ENCODE measurements at regions not wholly inside any gene's neighbourhood (a gene's known extent, or its start where the extent isn't known, plus 50 kb on each side); places are given as distances from the start of the nearest gene placed in this dataset.
"Not testable (repeated sequence)": the region's sequence is repeated elsewhere in the genome, so short reads cannot be mapped to it uniquely, and the experiment has no call there.

- DNase-seq (ENCODE audit: low spot score) = no peak
- TF ChIP-seq CTCF (IDR thresholded peaks at IDR 0.05; ENCODE audit: unreplicated experiment) = peak; percentile 35
- Mint-ChIP-seq H3K9me3 (ENCODE audit: unreplicated experiment) (no peaks in the 10 kb centered on the region), H3K36me3 (ENCODE audit: low read depth, unreplicated experiment) (no peaks in the 10 kb centered on the region), H3K27ac (ENCODE audit: unreplicated experiment) (no peak overlapping the region), H3K27me3 (ENCODE audit: unreplicated experiment) (peaks cover 3% of the 10 kb centered on the region), H3K4me3 (ENCODE audit: unreplicated experiment) (no peak overlapping the region), H3K4me1 (ENCODE audit: unreplicated experiment) (peaks cover 11% of the 10 kb centered on the region)
Measured at GRCh38 chr2:583666-584065, 93.5 kb downstream of the TMEM18 start.

DNA sequence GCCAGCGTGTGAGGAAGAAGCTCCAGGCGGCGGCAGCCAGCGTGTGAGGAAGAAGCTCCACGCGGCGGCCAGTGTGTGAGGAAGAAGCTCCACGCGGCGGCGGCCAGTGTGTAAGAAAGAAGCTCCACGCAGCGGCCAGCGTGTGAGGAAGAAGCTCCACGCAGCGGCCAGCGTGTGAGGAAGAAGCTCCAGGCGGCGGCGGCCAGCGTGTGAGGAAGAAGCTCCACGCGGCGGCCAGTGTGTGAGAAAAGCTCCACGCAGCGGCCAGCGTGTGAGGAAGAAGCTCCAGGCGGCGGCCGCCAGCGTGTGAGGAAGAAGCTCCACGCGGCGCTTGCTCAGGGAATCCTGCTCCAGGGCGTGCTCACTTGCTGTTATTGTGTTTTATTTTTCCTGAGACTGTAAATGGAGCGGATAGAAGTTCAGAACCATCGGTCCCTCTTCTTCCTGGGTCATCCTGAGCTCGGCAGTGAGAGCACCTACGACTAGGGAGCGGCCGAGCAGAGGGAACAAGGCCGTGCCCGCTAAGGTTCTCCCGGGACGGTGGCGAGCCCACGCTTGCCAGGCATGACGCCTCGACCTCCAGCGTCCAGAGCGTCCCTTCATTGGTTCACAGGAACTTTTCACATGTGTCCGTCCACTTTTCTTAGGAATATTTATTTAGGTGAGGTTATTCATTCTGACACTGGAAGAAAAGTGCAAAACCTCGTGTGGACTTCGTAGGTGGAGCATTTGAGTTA is 94.2 kb downstream of the TMEM18 start:
- Mint-ChIP-seq H3K4me3 (ENCODE audit: unreplicated experiment) (no peak overlapping the region), H3K9me3 (ENCODE audit: unreplicated experiment) (no peaks in the 10 kb centered on the region), H3K4me1 (ENCODE audit: unreplicated experiment) (peaks cover 11% of the 10 kb centered on the region), H3K27me3 (ENCODE audit: unreplicated experiment) (peaks cover 3% of the 10 kb centered on the region), H3K27ac (ENCODE audit: unreplicated experiment) (no peak overlapping the region), H3K36me3 (ENCODE audit: low read depth, unreplicated experiment) (no peaks in the 10 kb centered on the region)
- DNase-seq (ENCODE audit: low spot score) = no peak
- TF ChIP-seq CTCF (IDR thresholded peaks at IDR 0.05; ENCODE audit: unreplicated experiment) = no peak

- not testable (repeated sequence) for H3K9me3 Mint-ChIP-seq (ENCODE audit: unreplicated experiment); H3K27me3 Mint-ChIP-seq (ENCODE audit: unreplicated experiment); H3K4me3 Mint-ChIP-seq (ENCODE audit: unreplicated experiment); DNase-seq (ENCODE audit: low spot score); H3K36me3 Mint-ChIP-seq (ENCODE audit: low read depth, unreplicated experiment); H3K27ac Mint-ChIP-seq (ENCODE audit: unreplicated experiment)
- H3K4me1 Mint-ChIP-seq (ENCODE audit: unreplicated experiment) = peaks cover 11% of the 10 kb centered on the region
Measured at GRCh38 chr2:582289-582688, 94.9 kb downstream of the TMEM18 start.

GRCh38 chr2:579961-580360 is 97.2 kb downstream of the TMEM18 start:
- H3K9me3 Mint-ChIP-seq (ENCODE audit: unreplicated experiment) = no peaks in the 10 kb centered on the region
- no peak for TF ChIP-seq CTCF (IDR thresholded peaks at IDR 0.05; ENCODE audit: unreplicated experiment)
- no peak overlapping the region for H3K4me3 Mint-ChIP-seq (ENCODE audit: unreplicated experiment)
- no peak for DNase-seq (ENCODE audit: low spot score)
- H3K27ac Mint-ChIP-seq (ENCODE audit: unreplicated experiment) = no peak overlapping the region
- H3K4me1 Mint-ChIP-seq (ENCODE audit: unreplicated experiment) = peaks cover 3% of the 10 kb centered on the region
- H3K27me3 Mint-ChIP-seq (ENCODE audit: unreplicated experiment) = no peaks in the 10 kb centered on the region
- no peaks in the 10 kb centered on the region for H3K36me3 Mint-ChIP-seq (ENCODE audit: low read depth, unreplicated experiment)

GRCh38 chr2:579351-579886 is 97.8 kb downstream of the TMEM18 start:
- H3K9me3 Mint-ChIP-seq (ENCODE audit: unreplicated experiment) = no peaks in the 10 kb centered on the region
- no peak for DNase-seq (ENCODE audit: low spot score)
- TF ChIP-seq CTCF (IDR thresholded peaks at IDR 0.05; ENCODE audit: unreplicated experiment) = no peak

More at GRCh38 chr2:579351-579886, 97.8 kb downstream of the TMEM18 start:
- no peaks in the 10 kb centered on the region for H3K27me3 Mint-ChIP-seq (ENCODE audit: unreplicated experiment)
- H3K4me3 Mint-ChIP-seq (ENCODE audit: unreplicated experiment) = no peak overlapping the region
- no peaks in the 10 kb centered on the region for H3K4me1 Mint-ChIP-seq (ENCODE audit: unreplicated experiment)
- H3K36me3 Mint-ChIP-seq (ENCODE audit: low read depth, unreplicated experiment) = no peaks in the 10 kb centered on the region
- H3K27ac Mint-ChIP-seq (ENCODE audit: unreplicated experiment) = no peak overlapping the region

Measured in endothelial cell (in vitro differentiated cells).